Natural killer cell treated with Interleukin-12 subunit alpha and Interleukin-12 subunit beta and Interleukin-15 and Interleukin-18, amount 100 ng/mL, for 72 hours (primary cell): ENCODE measurements at regions not wholly inside any gene's neighbourhood (a gene's known extent, or its start where the extent isn't known, plus 50 kb on each side); places are given as distances from the start of the nearest gene placed in this dataset.

Source experiments
- ATAC-seq, 2 donors: fragments of 150-1000 bp; cut with Tn5 transposase in 1 of 2; sonication (Bioruptor Pico), chemical (Tn5 transposase) in 1 of 2; 2 replicates each; pipeline ENCODE4 v1.10.0; 2021
- DNase-seq: peaks from one replicate; pipeline ENCODE4 v3.0.0; 2022; ENCODE audit warnings: low spot score
- H3K27ac Mint-ChIP-seq, 2 donors: 1 replicate in 1 of 2; 2 replicates in 1 of 2; pipeline ENCODE4 v1.8.0; 2022; ENCODE audit warnings: mixed read lengths in 2 of 2, mild to moderate bottlenecking in 1 of 2, moderate library complexity in 1 of 2
- H3K27me3 Mint-ChIP-seq, 2 donors: 1 replicate in 1 of 2; 2 replicates in 1 of 2; pipeline ENCODE4 v1.8.0; 2022; ENCODE audit warnings: mixed read lengths in 2 of 2
- H3K36me3 Mint-ChIP-seq: one replicate; pipeline ENCODE4 v1.8.0; 2022; ENCODE audit warnings: mixed read lengths
- H3K4me1 Mint-ChIP-seq, 2 donors: 1 replicate in 1 of 2; 2 replicates in 1 of 2; pipeline ENCODE4 v1.8.0; 2022; ENCODE audit warnings: low read depth in 2 of 2, mixed read lengths in 2 of 2, mild to moderate bottlenecking in 1 of 2
- H3K4me3 Mint-ChIP-seq: one replicate; pipeline ENCODE4 v1.8.0; 2022; ENCODE audit warnings: mixed read lengths
- H3K9me3 Mint-ChIP-seq: 2 replicates; pipeline ENCODE4 v1.8.0; 2022; ENCODE audit warnings: mixed read lengths

GRCh38 chr4:34112573-34112972 is 2131.7 kb downstream of the ARAP2 start:
- Mint-ChIP-seq H3K27me3 (no peaks in the 10 kb centered on the region), H3K9me3 (peaks cover 5% of the 10 kb centered on the region), H3K4me1 (no peaks in the 10 kb centered on the region), H3K4me3 (no peak overlapping the region), H3K27ac (no peak overlapping the region), H3K36me3 (no peaks in the 10 kb centered on the region)
- DNase-seq (no peak), ATAC-seq (no peak)

- Mint-ChIP-seq H3K27ac (no peak overlapping the region), H3K9me3 (peaks cover 17% of the 10 kb centered on the region), H3K36me3 (peaks cover 19% of the 10 kb centered on the region), H3K4me3 (no peak overlapping the region), H3K4me1 (no peaks in the 10 kb centered on the region), H3K27me3 (no peaks in the 10 kb centered on the region)
- no peak for DNase-seq
- no peak for ATAC-seq
Measured at GRCh38 chr4:34138385-34138784, 2105.9 kb downstream of the ARAP2 start.

- Mint-ChIP-seq H3K9me3 (peaks cover 13% of the 10 kb centered on the region), H3K27me3 (no peaks in the 10 kb centered on the region), H3K27ac (no peak overlapping the region), H3K4me1 (no peaks in the 10 kb centered on the region), H3K4me3 (no peak overlapping the region), H3K36me3 (peaks cover 15% of the 10 kb centered on the region)
- DNase-seq (no peak), ATAC-seq (no peak)
Measured at GRCh38 chr4:34139346-34139745, 2105.0 kb downstream of the ARAP2 start.

- no peaks in the 10 kb centered on the region for H3K27me3 Mint-ChIP-seq
- H3K4me3 Mint-ChIP-seq = no peak overlapping the region
- H3K4me1 Mint-ChIP-seq = no peaks in the 10 kb centered on the region
- H3K27ac Mint-ChIP-seq = no peak overlapping the region
- H3K9me3 Mint-ChIP-seq = peaks cover 9% of the 10 kb centered on the region
- H3K36me3 Mint-ChIP-seq = no peaks in the 10 kb centered on the region
- DNase-seq (no peak), ATAC-seq (no peak)
Measured at GRCh38 chr4:34148322-34148908, 2095.9 kb downstream of the ARAP2 start.

GRCh38 chr4:34157547-34157946 is 2086.8 kb downstream of the ARAP2 start:
- Mint-ChIP-seq H3K4me3 (no peak overlapping the region), H3K36me3 (no peaks in the 10 kb centered on the region), H3K4me1 (no peaks in the 10 kb centered on the region), H3K27me3 (no peaks in the 10 kb centered on the region), H3K27ac (no peak overlapping the region), H3K9me3 (peaks cover 14% of the 10 kb centered on the region)
- ATAC-seq (no peak), DNase-seq (no peak)

- Mint-ChIP-seq H3K4me3 (no peak overlapping the region), H3K36me3 (no peaks in the 10 kb centered on the region), H3K27me3 (no peaks in the 10 kb centered on the region), H3K4me1 (no peaks in the 10 kb centered on the region), H3K27ac (no peak overlapping the region), H3K9me3 (peaks cover 13% of the 10 kb centered on the region)
- no peak for ATAC-seq
- DNase-seq = no peak
Measured at GRCh38 chr4:34158878-34159277, 2085.4 kb downstream of the ARAP2 start.

- Mint-ChIP-seq H3K9me3 (peaks cover 17% of the 10 kb centered on the region), H3K4me3 (no peak overlapping the region), H3K4me1 (no peaks in the 10 kb centered on the region), H3K36me3 (no peaks in the 10 kb centered on the region), H3K27me3 (no peaks in the 10 kb centered on the region), H3K27ac (no peak overlapping the region)
- DNase-seq (no peak), ATAC-seq (no peak)
Measured at GRCh38 chr4:34170946-34171345, 2073.4 kb downstream of the ARAP2 start.

GRCh38 chr4:34176609-34177008 is 2067.7 kb downstream of the ARAP2 start:
- H3K4me1 Mint-ChIP-seq = no peaks in the 10 kb centered on the region
- no peak overlapping the region for H3K4me3 Mint-ChIP-seq
- H3K9me3 Mint-ChIP-seq = peaks cover 23% of the 10 kb centered on the region
- ATAC-seq = no peak
- no peaks in the 10 kb centered on the region for H3K36me3 Mint-ChIP-seq
- H3K27ac Mint-ChIP-seq = no peak overlapping the region
- DNase-seq = no peak
- H3K27me3 Mint-ChIP-seq = no peaks in the 10 kb centered on the region

GRCh38 chr4:34178476-34178875 is 2065.8 kb downstream of the ARAP2 start:
- H3K27me3 Mint-ChIP-seq = no peaks in the 10 kb centered on the region
- H3K36me3 Mint-ChIP-seq = no peaks in the 10 kb centered on the region
- peaks cover 17% of the 10 kb centered on the region for H3K9me3 Mint-ChIP-seq
- no peak overlapping the region for H3K4me3 Mint-ChIP-seq
- ATAC-seq = no peak
- H3K27ac Mint-ChIP-seq = no peak overlapping the region
- no peak for DNase-seq
- no peaks in the 10 kb centered on the region for H3K4me1 Mint-ChIP-seq

- H3K27ac Mint-ChIP-seq = no peak overlapping the region
- no peak for DNase-seq
- peaks cover 16% of the 10 kb centered on the region for H3K9me3 Mint-ChIP-seq
- H3K4me1 Mint-ChIP-seq = no peaks in the 10 kb centered on the region
- no peaks in the 10 kb centered on the region for H3K36me3 Mint-ChIP-seq
- H3K27me3 Mint-ChIP-seq = no peaks in the 10 kb centered on the region
- no peak overlapping the region for H3K4me3 Mint-ChIP-seq
- no peak for ATAC-seq
Measured at GRCh38 chr4:34181311-34181841, 2062.9 kb downstream of the ARAP2 start.

GRCh38 chr4:34181891-34182290 is 2062.4 kb downstream of the ARAP2 start:
- Mint-ChIP-seq H3K36me3 (no peaks in the 10 kb centered on the region), H3K4me3 (no peak overlapping the region), H3K4me1 (no peaks in the 10 kb centered on the region), H3K27ac (no peak overlapping the region), H3K27me3 (no peaks in the 10 kb centered on the region), H3K9me3 (peaks cover 16% of the 10 kb centered on the region)
- DNase-seq (no peak), ATAC-seq (no peak)

- Mint-ChIP-seq H3K4me1 (no peaks in the 10 kb centered on the region), H3K9me3 (peaks cover 16% of the 10 kb centered on the region), H3K27me3 (no peaks in the 10 kb centered on the region), H3K27ac (no peak overlapping the region), H3K36me3 (no peaks in the 10 kb centered on the region), H3K4me3 (no peak overlapping the region)
- DNase-seq (no peak), ATAC-seq (no peak)
Measured at GRCh38 chr4:34182306-34182705, 2062.0 kb downstream of the ARAP2 start.

- DNase-seq = no peak
- Mint-ChIP-seq H3K9me3 (peaks cover 16% of the 10 kb centered on the region), H3K27ac (no peak overlapping the region), H3K4me1 (no peaks in the 10 kb centered on the region), H3K36me3 (no peaks in the 10 kb centered on the region), H3K27me3 (no peaks in the 10 kb centered on the region), H3K4me3 (no peak overlapping the region)
- no peak for ATAC-seq
Measured at GRCh38 chr4:34183926-34184325, 2060.4 kb downstream of the ARAP2 start.

- DNase-seq (no peak), ATAC-seq (no peak)
- Mint-ChIP-seq H3K27me3 (no peaks in the 10 kb centered on the region), H3K4me1 (no peaks in the 10 kb centered on the region), H3K27ac (no peak overlapping the region), H3K9me3 (peaks cover 24% of the 10 kb centered on the region), H3K36me3 (no peaks in the 10 kb centered on the region), H3K4me3 (no peak overlapping the region)
Measured at GRCh38 chr4:34187056-34187455, 2057.3 kb downstream of the ARAP2 start.

- DNase-seq (no peak), ATAC-seq (no peak)
- Mint-ChIP-seq H3K4me3 (no peak overlapping the region), H3K27ac (no peak overlapping the region), H3K9me3 (peaks cover 24% of the 10 kb centered on the region), H3K36me3 (no peaks in the 10 kb centered on the region), H3K4me1 (no peaks in the 10 kb centered on the region), H3K27me3 (no peaks in the 10 kb centered on the region)
Measured at GRCh38 chr4:34191443-34191842, 2052.9 kb downstream of the ARAP2 start.
